ENCODE measurements at regions not wholly inside any gene's neighbourhood (a gene's known extent, or its start where the extent isn't known, plus 50 kb on each side); places are given as distances from the start of the nearest gene placed in this dataset.

DNA sequence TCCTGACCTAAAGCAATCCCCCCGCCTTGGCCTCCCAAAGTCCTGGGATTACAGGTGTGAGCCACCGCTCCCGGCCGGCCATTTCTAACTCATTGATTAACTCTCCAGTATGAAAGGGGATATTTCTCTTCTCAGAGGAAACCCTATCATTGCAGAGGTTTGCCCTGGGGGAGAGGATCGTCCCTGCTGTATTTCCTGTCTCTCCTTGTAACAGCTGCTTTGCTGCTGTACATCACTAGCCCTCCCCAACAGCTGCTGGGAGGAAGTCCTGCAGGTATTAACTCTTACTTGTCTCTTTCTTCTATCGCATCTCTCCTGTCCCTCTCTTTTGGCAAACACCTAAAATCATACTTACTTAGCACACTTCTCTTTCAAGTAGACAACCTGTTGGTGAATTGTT, 219.0 kb upstream of the DSEL start:
- TF ChIP-seq, protein P1, sequence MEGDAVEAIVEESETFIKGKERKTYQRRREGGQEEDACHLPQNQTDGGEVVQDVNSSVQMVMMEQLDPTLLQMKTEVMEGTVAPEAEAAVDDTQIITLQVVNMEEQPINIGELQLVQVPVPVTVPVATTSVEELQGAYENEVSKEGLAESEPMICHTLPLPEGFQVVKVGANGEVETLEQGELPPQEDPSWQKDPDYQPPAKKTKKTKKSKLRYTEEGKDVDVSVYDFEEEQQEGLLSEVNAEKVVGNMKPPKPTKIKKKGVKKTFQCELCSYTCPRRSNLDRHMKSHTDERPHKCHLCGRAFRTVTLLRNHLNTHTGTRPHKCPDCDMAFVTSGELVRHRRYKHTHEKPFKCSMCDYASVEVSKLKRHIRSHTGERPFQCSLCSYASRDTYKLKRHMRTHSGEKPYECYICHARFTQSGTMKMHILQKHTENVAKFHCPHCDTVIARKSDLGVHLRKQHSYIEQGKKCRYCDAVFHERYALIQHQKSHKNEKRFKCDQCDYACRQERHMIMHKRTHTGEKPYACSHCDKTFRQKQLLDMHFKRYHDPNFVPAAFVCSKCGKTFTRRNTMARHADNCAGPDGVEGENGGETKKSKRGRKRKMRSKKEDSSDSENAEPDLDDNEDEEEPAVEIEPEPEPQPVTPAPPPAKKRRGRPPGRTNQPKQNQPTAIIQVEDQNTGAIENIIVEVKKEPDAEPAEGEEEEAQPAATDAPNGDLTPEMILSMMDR (IDR thresholded peaks at IDR 0.05; ENCODE audit: low read depth, low read length), result no peak
- TF ChIP-seq MYC (IDR thresholded peaks at IDR 0.05; ENCODE audit: low read depth, low read length) (no peak), POLR2A (IDR thresholded peaks at IDR 0.05; ENCODE audit: extremely low read depth, insufficient read length) (no peak)
- TF ChIP-seq, protein P2, sequence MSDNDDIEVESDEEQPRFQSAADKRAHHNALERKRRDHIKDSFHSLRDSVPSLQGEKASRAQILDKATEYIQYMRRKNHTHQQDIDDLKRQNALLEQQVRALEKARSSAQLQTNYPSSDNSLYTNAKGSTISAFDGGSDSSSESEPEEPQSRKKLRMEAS (IDR thresholded peaks at IDR 0.05; ENCODE audit: low read depth, low read length), result no peak
- no peak overlapping the region for H3K4me3 ChIP-seq (ENCODE audit: low read depth, low read length)
- DNase-seq (ENCODE audit: low read depth), result no peak

DNA sequence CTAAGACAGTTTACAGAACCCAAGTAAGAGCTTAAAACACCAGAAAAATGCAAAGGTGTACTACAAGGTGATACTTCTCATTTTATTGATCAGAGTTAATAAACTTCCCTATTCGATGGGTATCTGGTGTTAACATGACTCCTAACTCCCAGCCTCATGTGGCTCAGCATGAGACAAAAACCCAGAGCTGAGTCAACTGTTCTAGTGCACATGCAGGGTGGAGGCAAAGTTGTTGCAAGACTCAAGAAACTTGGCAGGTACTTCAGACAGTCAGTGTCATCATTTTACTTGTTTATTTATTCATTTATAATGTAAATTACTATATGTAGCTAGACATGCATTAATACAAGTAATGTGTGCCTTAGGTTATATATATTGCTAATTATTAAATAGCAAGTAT, 216.6 kb upstream of the DSEL start:
- H3K4me3 ChIP-seq (ENCODE audit: low read depth, low read length), result no peak overlapping the region
- TF ChIP-seq POLR2A (IDR thresholded peaks at IDR 0.05; ENCODE audit: extremely low read depth, insufficient read length) (no peak), MYC (IDR thresholded peaks at IDR 0.05; ENCODE audit: low read depth, low read length) (no peak)
- TF ChIP-seq, protein P1 (IDR thresholded peaks at IDR 0.05; ENCODE audit: low read depth, low read length), result no peak
- TF ChIP-seq, protein P2 (IDR thresholded peaks at IDR 0.05; ENCODE audit: low read depth, low read length), result no peak
- DNase-seq (ENCODE audit: low read depth), result no peak

DNA sequence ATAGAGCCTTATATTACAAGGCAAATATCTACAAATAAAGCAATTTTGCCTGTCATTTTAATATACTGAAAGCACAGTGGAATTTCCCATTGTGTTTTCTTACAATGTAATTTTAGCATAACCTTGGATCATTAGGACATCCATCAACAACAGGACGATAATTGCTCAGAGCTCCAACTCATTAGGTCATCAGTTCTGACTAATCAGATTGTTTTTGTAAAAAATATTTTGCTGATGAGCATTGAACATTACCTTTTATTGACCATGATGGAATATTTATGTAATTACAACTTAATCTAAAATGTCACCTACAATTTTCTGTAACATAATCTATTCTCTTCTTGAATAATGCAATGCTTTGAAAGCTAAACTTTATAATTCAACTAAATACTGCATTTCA, 215.3 kb upstream of the DSEL start:
- no peak for DNase-seq (ENCODE audit: low read depth)
- TF ChIP-seq, protein P1 (IDR thresholded peaks at IDR 0.05; ENCODE audit: low read depth, low read length), result no peak
- no peak for TF ChIP-seq MYC (IDR thresholded peaks at IDR 0.05; ENCODE audit: low read depth, low read length)
- TF ChIP-seq, protein P2 (IDR thresholded peaks at IDR 0.05; ENCODE audit: low read depth, low read length), result no peak
- TF ChIP-seq POLR2A (IDR thresholded peaks at IDR 0.05; ENCODE audit: extremely low read depth, insufficient read length), result no peak
- H3K4me3 ChIP-seq (ENCODE audit: low read depth, low read length), result no peak overlapping the region

DNA sequence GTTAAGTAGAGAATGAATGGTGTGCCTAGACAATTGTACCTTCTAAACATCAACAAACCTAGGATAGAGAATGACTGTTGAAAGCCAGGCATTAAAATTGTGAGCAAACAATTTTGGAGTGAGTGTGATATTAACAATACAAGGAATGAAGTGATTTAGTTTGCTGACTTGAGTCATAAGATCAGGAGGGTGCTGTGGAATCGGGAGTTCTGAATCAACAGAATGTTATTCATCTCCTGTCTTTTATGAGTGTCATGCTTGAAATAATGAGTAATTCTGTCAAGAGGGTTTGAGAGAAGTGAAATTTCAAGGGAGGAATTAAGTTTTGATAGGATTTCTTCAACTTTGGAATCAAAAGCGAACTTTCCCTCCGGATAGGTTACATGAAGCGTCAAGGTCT, 214.4 kb upstream of the DSEL start:
- no peak overlapping the region for H3K4me3 ChIP-seq (ENCODE audit: low read depth, low read length)
- TF ChIP-seq POLR2A (IDR thresholded peaks at IDR 0.05; ENCODE audit: extremely low read depth, insufficient read length) (no peak), MYC (IDR thresholded peaks at IDR 0.05; ENCODE audit: low read depth, low read length) (no peak)
- TF ChIP-seq, protein P2 (IDR thresholded peaks at IDR 0.05; ENCODE audit: low read depth, low read length), result no peak
- TF ChIP-seq, protein P1 (IDR thresholded peaks at IDR 0.05; ENCODE audit: low read depth, low read length), result no peak
- no peak for DNase-seq (ENCODE audit: low read depth)

DNA sequence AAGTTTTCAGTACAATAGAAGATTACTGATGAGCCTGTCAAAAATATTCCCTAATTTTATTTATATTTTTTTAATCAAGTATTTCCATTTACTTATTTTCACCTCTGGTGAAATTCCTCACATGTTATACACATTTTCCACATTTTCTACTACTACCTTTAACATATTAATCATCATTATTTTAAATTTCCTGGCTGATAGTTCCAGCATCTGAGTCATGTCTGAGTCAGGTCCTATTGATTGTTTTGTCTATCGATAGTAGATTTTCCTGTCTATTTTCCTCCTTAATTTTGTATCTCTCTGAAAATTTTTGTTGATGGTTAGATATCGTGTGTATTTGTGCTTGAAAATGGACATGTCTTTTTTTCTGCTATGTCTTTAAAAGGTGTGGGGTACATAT, 211.8 kb upstream of the DSEL start:
- no peak for DNase-seq (ENCODE audit: low read depth)
- TF ChIP-seq, protein P1 (IDR thresholded peaks at IDR 0.05; ENCODE audit: low read depth, low read length), result no peak
- TF ChIP-seq MYC (IDR thresholded peaks at IDR 0.05; ENCODE audit: low read depth, low read length) (no peak), POLR2A (IDR thresholded peaks at IDR 0.05; ENCODE audit: extremely low read depth, insufficient read length) (no peak)
- TF ChIP-seq, protein P2 (IDR thresholded peaks at IDR 0.05; ENCODE audit: low read depth, low read length), result no peak
- H3K4me3 ChIP-seq (ENCODE audit: low read depth, low read length), result no peak overlapping the region

DNA sequence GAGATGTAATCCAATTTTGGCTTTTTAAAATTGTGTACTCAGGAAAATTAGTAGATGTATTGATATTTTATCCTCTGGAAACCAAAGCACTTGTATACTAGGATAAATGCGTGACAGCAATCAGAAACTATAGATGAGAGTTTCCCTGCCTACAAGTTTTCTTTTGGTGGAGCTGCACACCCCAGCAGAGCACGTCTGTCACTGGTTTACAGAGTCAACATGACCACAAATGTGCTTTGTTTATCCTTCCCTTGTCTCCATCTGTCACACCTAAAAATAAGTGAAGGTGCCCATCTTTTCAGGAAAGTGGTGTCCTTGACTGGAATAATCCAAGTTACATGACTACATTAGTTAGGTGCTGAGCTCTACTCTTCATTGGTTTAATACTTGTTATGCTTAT, 210.4 kb upstream of the DSEL start:
- no peak for DNase-seq (ENCODE audit: low read depth)
- TF ChIP-seq, protein P1 (IDR thresholded peaks at IDR 0.05; ENCODE audit: low read depth, low read length), result no peak
- TF ChIP-seq MYC (IDR thresholded peaks at IDR 0.05; ENCODE audit: low read depth, low read length) (no peak), POLR2A (IDR thresholded peaks at IDR 0.05; ENCODE audit: extremely low read depth, insufficient read length) (no peak)
- TF ChIP-seq, protein P2 (IDR thresholded peaks at IDR 0.05; ENCODE audit: low read depth, low read length), result no peak
- no peak overlapping the region for H3K4me3 ChIP-seq (ENCODE audit: low read depth, low read length)
